ENCODE measurements at regions not wholly inside any gene's neighbourhood (a gene's known extent, or its start where the extent isn't known, plus 50 kb on each side); places are given as distances from the start of the nearest gene placed in this dataset.
"Not testable (repeated sequence)": the region's sequence is repeated elsewhere in the genome, so short reads cannot be mapped to it uniquely, and the experiment has no call there.

GRCh38 chr12:20126601-20127000, 241.7 kb upstream of the PDE3A start:
- no peak for ATAC-seq

GRCh38 chr12:20127413-20127812, 240.9 kb upstream of the PDE3A start:
- no peak for ATAC-seq

More at GRCh38 chr12:20126601-20127000, 241.7 kb upstream of the PDE3A start:
- no peak for DNase-seq

GRCh38 chr12:20128928-20129327, 239.4 kb upstream of the PDE3A start:
- ATAC-seq: no peak
- no peak for DNase-seq

More at GRCh38 chr12:20127413-20127812, 240.9 kb upstream of the PDE3A start:
- no peak for DNase-seq

GRCh38 chr12:20132818-20133217, 235.5 kb upstream of the PDE3A start:
- no peak for ATAC-seq

GRCh38 chr12:20134652-20135051, 233.7 kb upstream of the PDE3A start:
- DNase-seq: no peak
- no peak for ATAC-seq

More at GRCh38 chr12:20132818-20133217, 235.5 kb upstream of the PDE3A start:
- no peak for DNase-seq

- no peak for ATAC-seq
Observed at GRCh38 chr12:20140751-20141150, 227.6 kb upstream of the PDE3A start.

GRCh38 chr12:20142316-20142715, 226.0 kb upstream of the PDE3A start:
- DNase-seq (no peak), ATAC-seq (no peak)

More at GRCh38 chr12:20140751-20141150, 227.6 kb upstream of the PDE3A start:
- no peak for DNase-seq

- DNase-seq (no peak), ATAC-seq (no peak)
Observed at GRCh38 chr12:20142956-20143355, 225.4 kb upstream of the PDE3A start.

GRCh38 chr12:20144341-20144740, 224.0 kb upstream of the PDE3A start:
- DNase-seq: no peak
- ATAC-seq: no peak

- DNase-seq: no peak
- ATAC-seq: no peak
Observed at GRCh38 chr12:20148241-20148640, 220.1 kb upstream of the PDE3A start.

- ATAC-seq (no peak), DNase-seq (no peak)
Observed at GRCh38 chr12:20150835-20151422, 217.4 kb upstream of the PDE3A start.

- DNase-seq (no peak), ATAC-seq (no peak)
Observed at GRCh38 chr12:20154052-20154451, 214.3 kb upstream of the PDE3A start.

GRCh38 chr12:20155374-20155773, 213.0 kb upstream of the PDE3A start:
- DNase-seq (no peak), ATAC-seq (no peak)

- not testable (repeated sequence) for ATAC-seq, DNase-seq
Observed at GRCh38 chr12:20160899-20161298, 207.4 kb upstream of the PDE3A start.

GRCh38 chr12:20174528-20175175, 193.7 kb upstream of the PDE3A start:
- ATAC-seq (no peak), DNase-seq (no peak)

GRCh38 chr12:20175704-20176388, 192.5 kb upstream of the PDE3A start:
- no peak for ATAC-seq
- no peak for DNase-seq

GRCh38 chr12:20181416-20182180, 186.7 kb upstream of the PDE3A start:
- ATAC-seq (no peak), DNase-seq (no peak)

GRCh38 chr12:20183563-20183962, 184.8 kb upstream of the PDE3A start:
- ATAC-seq (no peak), DNase-seq (no peak)

GRCh38 chr12:20184514-20184913, 183.8 kb upstream of the PDE3A start:
- DNase-seq: no peak
- ATAC-seq: no peak

GRCh38 chr12:20187456-20187855, 180.9 kb upstream of the PDE3A start:
- DNase-seq (no peak), ATAC-seq (no peak)

- DNase-seq: no peak
- ATAC-seq: no peak
Observed at GRCh38 chr12:20188930-20189653, 179.2 kb upstream of the PDE3A start.

GRCh38 chr12:20189767-20190166, 178.6 kb upstream of the PDE3A start:
- ATAC-seq: no peak

More at GRCh38 chr12:20189767-20190166, 178.6 kb upstream of the PDE3A start:
- no peak for DNase-seq
